ENCODE measurements at regions not wholly inside any gene's neighbourhood (a gene's known extent, or its start where the extent isn't known, plus 50 kb on each side); places are given as distances from the start of the nearest gene placed in this dataset.
"Not testable (repeated sequence)": the region's sequence is repeated elsewhere in the genome, so short reads cannot be mapped to it uniquely, and the experiment has no call there.

GRCh38 chr5:72588640-72589039 is 81.4 kb upstream of the ZNF366 start:
- DNase-seq (ENCODE audit: low read depth): no peak

- no peak for DNase-seq (ENCODE audit: low read depth)
These were observed 80.6 kb upstream of the ZNF366 start for GRCh38 chr5:72587661-72588308.

GRCh38 chr5:72586788-72587530 is 79.7 kb upstream of the ZNF366 start:
- no peak for DNase-seq (ENCODE audit: low read depth)

GRCh38 chr5:72584466-72584865 is 77.3 kb upstream of the ZNF366 start:
- no peak for DNase-seq (ENCODE audit: low read depth)

GRCh38 chr5:72579290-72579689 is 72.1 kb upstream of the ZNF366 start:
- not testable (repeated sequence) for DNase-seq (ENCODE audit: low read depth)

- no peak for DNase-seq (ENCODE audit: low read depth)
These were observed 65.1 kb upstream of the ZNF366 start for GRCh38 chr5:72572236-72572765.

GRCh38 chr5:72569408-72569944 is 62.3 kb upstream of the ZNF366 start:
- no peak for DNase-seq (ENCODE audit: low read depth)

GRCh38 chr5:72566746-72567145 is 59.5 kb upstream of the ZNF366 start:
- DNase-seq (ENCODE audit: low read depth): no peak

- DNase-seq (ENCODE audit: low read depth): no peak
These were observed 58.5 kb upstream of the ZNF366 start for GRCh38 chr5:72565513-72566289.

- DNase-seq (ENCODE audit: low read depth): no peak
These were observed 55.5 kb upstream of the ZNF366 start for GRCh38 chr5:72562717-72563116.

- DNase-seq (ENCODE audit: low read depth): no peak
These were observed 54.1 kb upstream of the ZNF366 start for GRCh38 chr5:72561148-72561972.

GRCh38 chr5:72559866-72560766 is 52.9 kb upstream of the ZNF366 start:
- DNase-seq (ENCODE audit: low read depth): no peak

- no peak for DNase-seq (ENCODE audit: low read depth)
These were observed 51.2 kb upstream of the ZNF366 start for GRCh38 chr5:72558383-72558782.

GRCh38 chr5:72558046-72558336 is 50.8 kb upstream of the ZNF366 start:
- DNase-seq (ENCODE audit: low read depth): no peak

- DNase-seq (ENCODE audit: low read depth): no peak
These were observed 50.2 kb upstream of the ZNF366 start for GRCh38 chr5:72557167-72558045.

Data from CMK (cell line).